ENCODE measurements at regions not wholly inside any gene's neighbourhood (a gene's known extent, or its start where the extent isn't known, plus 50 kb on each side); places are given as distances from the start of the nearest gene placed in this dataset.

- no peak overlapping the region for H3K4me3 ChIP-seq
- no peaks in the 10 kb centered on the region for H3K4me1 ChIP-seq
- no peaks in the 10 kb centered on the region for H3K9me3 ChIP-seq
- H3K27ac ChIP-seq: no peak overlapping the region
- no peaks in the 10 kb centered on the region for H3K36me3 ChIP-seq (ENCODE audit: low read depth, missing control alignments)
- no peak for TF ChIP-seq POLR2A (IDR thresholded peaks at IDR 0.05)
- TF ChIP-seq CTCF (IDR thresholded peaks at IDR 0.05): no peak
- H3K27me3 ChIP-seq: no peaks in the 10 kb centered on the region
- no peak for DNase-seq
- WGBS, 2 donors: 39 to 44% methylated on average over 1 of the region's 1 CpG
- intact Hi-C loops (cut with DNase I; ENCODE audit: low total_unique reads): no loop called here
Measured at GRCh38 chr1:221309723-221310122, 430.5 kb downstream of the HLX start.

DNA sequence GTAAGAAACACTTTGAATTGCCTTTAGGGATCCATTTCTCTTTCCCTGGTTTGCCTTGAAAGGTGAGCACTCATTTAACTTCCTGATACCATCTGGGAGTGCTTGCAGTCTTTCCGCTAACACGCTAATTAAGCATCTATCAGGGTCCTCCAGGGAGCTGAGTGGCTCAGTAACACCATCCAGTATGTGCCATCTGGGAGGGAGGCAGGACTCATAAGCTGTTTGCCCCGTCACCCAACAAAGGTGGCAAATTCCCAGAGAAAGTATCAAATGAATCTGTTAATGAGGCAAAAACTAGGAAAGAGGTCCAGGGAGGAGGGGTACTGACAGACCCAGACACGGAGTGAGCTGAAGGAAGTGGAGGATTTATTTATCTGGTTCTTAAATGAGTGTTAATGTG, 430.9 kb downstream of the HLX start:
- no peak for TF ChIP-seq CTCF (IDR thresholded peaks at IDR 0.05)
- TF ChIP-seq POLR2A (IDR thresholded peaks at IDR 0.05): no peak
- Histone ChIP-seq H3K27ac (no peak overlapping the region), H3K9me3 (no peaks in the 10 kb centered on the region), H3K4me3 (no peak overlapping the region), H3K27me3 (no peaks in the 10 kb centered on the region), H3K36me3 (ENCODE audit: low read depth, missing control alignments) (no peaks in the 10 kb centered on the region), H3K4me1 (no peaks in the 10 kb centered on the region)
- no peak for DNase-seq
- intact Hi-C loops (cut with DNase I; ENCODE audit: low total_unique reads): no loop called here
- 58 to 61% methylated on average over 4 of the region's 4 CpGs for WGBS, 2 donors

DNA sequence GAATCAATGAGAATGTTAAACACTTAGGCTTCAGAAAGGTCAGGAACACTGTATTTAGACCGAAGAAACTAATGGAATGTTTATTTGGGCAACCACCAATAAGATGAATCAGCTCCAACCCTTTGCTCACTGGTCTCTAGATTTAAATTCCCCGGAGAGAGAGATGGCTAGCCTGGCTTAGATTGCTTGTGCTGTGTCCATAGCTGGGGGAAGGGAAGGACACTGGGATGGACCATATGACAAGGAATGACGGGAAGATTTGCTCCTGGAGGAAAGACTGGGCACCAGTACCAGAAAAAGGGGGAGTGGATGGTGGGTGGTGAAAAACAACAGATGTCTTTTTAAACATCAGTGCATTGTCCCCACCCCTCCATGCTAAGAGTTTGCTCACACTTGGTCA, 426.6 kb downstream of the DUSP10 start:
- Histone ChIP-seq H3K27me3 (no peaks in the 10 kb centered on the region), H3K4me1 (no peaks in the 10 kb centered on the region), H3K27ac (no peak overlapping the region), H3K36me3 (ENCODE audit: low read depth, missing control alignments) (no peaks in the 10 kb centered on the region), H3K4me3 (no peak overlapping the region), H3K9me3 (no peaks in the 10 kb centered on the region)
- TF ChIP-seq CTCF (IDR thresholded peaks at IDR 0.05) (no peak), POLR2A (IDR thresholded peaks at IDR 0.05) (no peak)
- no peak for DNase-seq
- intact Hi-C loops (cut with DNase I; ENCODE audit: low total_unique reads): no loop called here
- 36 to 47% methylated on average over 3 of the region's 3 CpGs for WGBS, 2 donors

DNA sequence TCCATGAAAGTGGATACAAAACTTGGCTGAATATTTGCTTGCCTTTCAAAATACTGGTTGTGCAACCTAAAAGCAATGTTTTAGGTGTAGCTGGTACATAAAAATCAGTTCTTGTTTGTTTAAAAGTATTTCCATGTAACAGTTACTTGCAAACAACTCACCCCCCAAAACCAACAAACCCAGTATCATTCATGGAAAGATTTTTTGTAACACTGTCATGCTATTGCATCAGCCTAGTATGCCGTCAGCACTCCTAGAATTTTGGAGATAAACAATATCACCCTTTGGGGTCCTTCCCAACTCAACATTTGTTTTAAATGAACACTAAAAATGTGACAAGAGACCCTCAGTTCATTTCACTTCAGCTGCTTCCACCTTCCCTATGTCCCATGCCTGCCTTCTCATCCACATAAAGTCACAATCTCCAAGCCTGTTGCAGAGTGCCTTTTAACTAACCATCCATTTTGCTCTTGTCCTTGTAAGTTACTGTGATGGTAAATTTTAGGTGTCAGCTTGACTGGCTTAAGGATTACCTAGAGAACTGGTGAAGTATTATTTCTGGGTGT, 425.3 kb downstream of the DUSP10 start:
- Histone ChIP-seq H3K4me3 (no peak overlapping the region), H3K27ac (no peak overlapping the region), H3K36me3 (ENCODE audit: low read depth, missing control alignments) (no peaks in the 10 kb centered on the region), H3K4me1 (no peaks in the 10 kb centered on the region), H3K27me3 (no peaks in the 10 kb centered on the region), H3K9me3 (no peaks in the 10 kb centered on the region)
- TF ChIP-seq CTCF (IDR thresholded peaks at IDR 0.05): no peak
- no peak for TF ChIP-seq POLR2A (IDR thresholded peaks at IDR 0.05)
- intact Hi-C loops (cut with DNase I; ENCODE audit: low total_unique reads): no loop called here
- 80 to 81% methylated on average over 1 of the region's 1 CpG for WGBS, 2 donors
- DNase-seq: no peak

GRCh38 chr1:221317537-221317936, 424.4 kb downstream of the DUSP10 start:
- Histone ChIP-seq H3K27me3 (no peaks in the 10 kb centered on the region), H3K4me3 (no peak overlapping the region), H3K27ac (no peak overlapping the region), H3K9me3 (no peaks in the 10 kb centered on the region), H3K4me1 (no peaks in the 10 kb centered on the region), H3K36me3 (ENCODE audit: low read depth, missing control alignments) (no peaks in the 10 kb centered on the region)
- intact Hi-C loops (cut with DNase I; ENCODE audit: low total_unique reads): no loop called here
- WGBS, 2 donors: 88% methylated on average over 3 of the region's 3 CpGs
- TF ChIP-seq POLR2A (IDR thresholded peaks at IDR 0.05): no peak
- no peak for TF ChIP-seq CTCF (IDR thresholded peaks at IDR 0.05)
- no peak for DNase-seq

Data from testis (tissue), 2 donors.